SU-DHL-6 (cell line): ENCODE measurements at regions not wholly inside any gene's neighbourhood (a gene's known extent, or its start where the extent isn't known, plus 50 kb on each side); places are given as distances from the start of the nearest gene placed in this dataset.

ENCODE experiments used
- H2AFZ ChIP-seq: fragments of 200-600 bp; sonication (generic); 2 replicates; pipeline ENCODE4 v1.6.1; 2014; ENCODE audit warnings: low read depth, mild to moderate bottlenecking, moderate library complexity, mixed read lengths, antibody characterized with exemption, low read length; ENCODE audit not compliant: severe bottlenecking
- H3F3A ChIP-seq: fragments of 200-600 bp; shearing (Covaris generic); 2 replicates; pipeline ENCODE4 v1.6.0; 2016; ENCODE audit warnings: antibody characterized with exemption, mild to moderate bottlenecking; ENCODE audit not compliant: insufficient read depth
- H3K27ac ChIP-seq: fragments of 200-600 bp; sonication (generic); 2 replicates; pipeline ENCODE4 v1.5.1; 2016; ENCODE audit warnings: low read depth, mild to moderate bottlenecking, low read length, moderate library complexity, mixed read lengths
- H3K27me3 ChIP-seq: fragments of 200-600 bp; sonication (generic), shearing (Covaris generic); 2 replicates; pipeline ENCODE4 v1.6.0; 2014; ENCODE audit warnings: mild to moderate bottlenecking, low read length
- H3K36me3 ChIP-seq: fragments of 200-600 bp; sonication (generic); 2 replicates; pipeline ENCODE4 v1.6.1; 2014; ENCODE audit warnings: mild to moderate bottlenecking, low read length, mixed read lengths
- H3K4me2 ChIP-seq: fragments of 300-600, 200-600 bp; shearing (Covaris generic), sonication (generic); 2 replicates; pipeline ENCODE4 v1.6.0; 2014; ENCODE audit warnings: low read length, low read depth, mild to moderate bottlenecking; ENCODE audit not compliant: poor library complexity, severe bottlenecking
- H3K4me3 ChIP-seq: fragments of 200-600 bp; sonication (generic); 2 replicates; pipeline ENCODE4 v1.5.1; 2014; ENCODE audit warnings: antibody characterized with exemption, low read length, mild to moderate bottlenecking, mixed read lengths; ENCODE audit not compliant: insufficient read depth, poor library complexity, severe bottlenecking
- H3K79me2 ChIP-seq: fragments of 200-600 bp; sonication (generic); 2 replicates; pipeline ENCODE4 v1.6.1; 2014; ENCODE audit warnings: mild to moderate bottlenecking, low read length, moderate library complexity; ENCODE audit not compliant: insufficient read depth
- H3K9ac ChIP-seq: fragments of 200-600 bp; sonication (generic); 2 replicates; pipeline ENCODE4 v1.7.0; 2014; ENCODE audit warnings: mild to moderate bottlenecking, low read length
- H3K9me2 ChIP-seq: fragments of 200-600 bp; sonication (generic); replicated peaks from 2 replicates; pipeline ENCODE4 v1.6.1; 2014; ENCODE audit warnings: low read length; ENCODE audit not compliant: insufficient read depth
- H3K9me3 ChIP-seq: fragments of 200-600 bp; sonication (generic); 2 replicates; pipeline ENCODE4 v1.6.1; 2014; ENCODE audit warnings: low read length, mixed read lengths; ENCODE audit not compliant: insufficient read depth
- H4K20me1 ChIP-seq: fragments of 200-600 bp; sonication (generic); 2 replicates; pipeline ENCODE4 v1.6.1; 2014; ENCODE audit warnings: low read depth, mild to moderate bottlenecking, antibody characterized with exemption, low read length, moderate library complexity, mixed read lengths
- EZH2phosphoT487 ChIP-seq: fragments of 200-600 bp; sonication (generic), shearing (Covaris generic); conservative IDR thresholded peaks from 2 replicates; pipeline ENCODE4 v1.6.1; 2018; ENCODE audit warnings: mild to moderate bottlenecking, antibody characterized with exemption, low read length, moderate library complexity, mixed read lengths
- TF ChIP-seq, protein P1 (sequence below): fragments of 200-600 bp; sonication (generic); IDR thresholded peaks from one replicate; pipeline ENCODE4 v1.5.1; 2017; ENCODE audit warnings: antibody characterized with exemption, mild to moderate bottlenecking, low read length, moderate library complexity; ENCODE audit not compliant: insufficient read depth, poor library complexity, severe bottlenecking

DNA sequence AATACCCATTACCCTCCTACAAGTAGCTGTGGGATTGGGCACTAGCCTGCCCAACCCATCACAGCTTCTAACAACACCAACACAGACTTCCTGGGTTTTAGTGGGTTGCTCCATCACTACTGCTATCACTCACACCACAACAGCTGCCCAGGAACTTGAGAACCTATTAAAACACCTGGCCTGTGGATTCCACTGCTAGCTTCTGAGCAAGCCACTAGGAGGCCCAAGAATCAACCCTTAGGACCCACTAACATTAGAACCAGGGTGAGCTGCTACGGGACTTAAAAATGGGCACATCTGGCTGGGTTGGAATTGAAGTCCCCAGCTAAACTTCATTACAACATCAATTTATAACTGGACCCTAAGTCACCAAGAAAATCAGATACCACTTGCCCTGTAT lies 113.2 kb upstream of the TP63 start:
- Histone ChIP-seq H3K36me3 (no peaks in the 10 kb centered on the region), H3K9me2 (no peaks in the 10 kb centered on the region), H4K20me1 (no peaks in the 10 kb centered on the region), H3K27ac (no peak overlapping the region), H3K79me2 (no peaks in the 10 kb centered on the region), H3F3A (no peaks in the 10 kb centered on the region), H3K4me2 (no peak overlapping the region), H2AFZ (no peak overlapping the region), H3K9me3 (no peaks in the 10 kb centered on the region; the same call in 1 of the 2 replicates), H3K27me3 (no peaks in the 10 kb centered on the region), H3K4me3 (no peak overlapping the region), H3K9ac (no peak overlapping the region)
- TF ChIP-seq, protein P1, sequence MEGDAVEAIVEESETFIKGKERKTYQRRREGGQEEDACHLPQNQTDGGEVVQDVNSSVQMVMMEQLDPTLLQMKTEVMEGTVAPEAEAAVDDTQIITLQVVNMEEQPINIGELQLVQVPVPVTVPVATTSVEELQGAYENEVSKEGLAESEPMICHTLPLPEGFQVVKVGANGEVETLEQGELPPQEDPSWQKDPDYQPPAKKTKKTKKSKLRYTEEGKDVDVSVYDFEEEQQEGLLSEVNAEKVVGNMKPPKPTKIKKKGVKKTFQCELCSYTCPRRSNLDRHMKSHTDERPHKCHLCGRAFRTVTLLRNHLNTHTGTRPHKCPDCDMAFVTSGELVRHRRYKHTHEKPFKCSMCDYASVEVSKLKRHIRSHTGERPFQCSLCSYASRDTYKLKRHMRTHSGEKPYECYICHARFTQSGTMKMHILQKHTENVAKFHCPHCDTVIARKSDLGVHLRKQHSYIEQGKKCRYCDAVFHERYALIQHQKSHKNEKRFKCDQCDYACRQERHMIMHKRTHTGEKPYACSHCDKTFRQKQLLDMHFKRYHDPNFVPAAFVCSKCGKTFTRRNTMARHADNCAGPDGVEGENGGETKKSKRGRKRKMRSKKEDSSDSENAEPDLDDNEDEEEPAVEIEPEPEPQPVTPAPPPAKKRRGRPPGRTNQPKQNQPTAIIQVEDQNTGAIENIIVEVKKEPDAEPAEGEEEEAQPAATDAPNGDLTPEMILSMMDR = no peak
- TF ChIP-seq EZH2phosphoT487 = no peak

DNA sequence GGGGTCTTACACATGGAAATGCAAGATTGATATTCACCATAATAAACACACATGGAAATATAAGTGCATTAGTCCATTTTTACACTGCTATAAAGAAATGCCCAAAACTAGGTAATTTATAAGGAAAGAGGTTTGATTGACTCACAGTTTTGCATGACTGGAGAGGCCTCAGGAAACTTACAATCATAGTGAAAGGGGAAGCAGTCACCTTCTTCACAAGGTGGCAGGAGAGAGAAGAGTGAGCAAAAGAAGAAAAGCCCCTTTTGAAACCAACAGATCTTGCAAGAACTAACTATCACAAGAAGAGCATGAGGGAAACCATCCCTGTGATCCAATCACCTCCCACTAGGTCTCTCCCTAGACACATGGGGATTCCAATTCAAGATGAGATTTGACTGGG lies 111.7 kb upstream of the TP63 start:
- H3K4me2 ChIP-seq = no peak overlapping the region
- no peak overlapping the region for H2AFZ ChIP-seq
- no peaks in the 10 kb centered on the region; the same call in 1 of the 2 replicates for H3K9me3 ChIP-seq
- H3K27me3 ChIP-seq = no peaks in the 10 kb centered on the region
- no peaks in the 10 kb centered on the region for H3K79me2 ChIP-seq
- H3K9me2 ChIP-seq = no peaks in the 10 kb centered on the region
- no peak overlapping the region for H3K4me3 ChIP-seq
- H4K20me1 ChIP-seq = no peaks in the 10 kb centered on the region
- H3K27ac ChIP-seq = no peak overlapping the region
- no peaks in the 10 kb centered on the region for H3K36me3 ChIP-seq
- H3F3A ChIP-seq = no peaks in the 10 kb centered on the region
- no peak overlapping the region for H3K9ac ChIP-seq
- TF ChIP-seq, protein P1 = no peak
- TF ChIP-seq EZH2phosphoT487 = no peak

GRCh38 chr3:189529468-189529867 lies 101.7 kb upstream of the TP63 start:
- no peaks in the 10 kb centered on the region for H3K9me3 ChIP-seq
- TF ChIP-seq, protein P1 = no peak
- no peak for TF ChIP-seq EZH2phosphoT487
- no peaks in the 10 kb centered on the region for H3K27me3 ChIP-seq
- H3K9ac ChIP-seq = no peak overlapping the region
- no peak overlapping the region for H2AFZ ChIP-seq
- H3K79me2 ChIP-seq = no peaks in the 10 kb centered on the region
- no peak overlapping the region for H3K4me3 ChIP-seq
- no peaks in the 10 kb centered on the region for H3F3A ChIP-seq
- no peaks in the 10 kb centered on the region for H4K20me1 ChIP-seq
- H3K9me2 ChIP-seq = no peaks in the 10 kb centered on the region
- no peak overlapping the region for H3K27ac ChIP-seq
- no peak overlapping the region for H3K4me2 ChIP-seq
- H3K36me3 ChIP-seq = no peaks in the 10 kb centered on the region
